ENCODE measurements at regions not wholly inside any gene's neighbourhood (a gene's known extent, or its start where the extent isn't known, plus 50 kb on each side); places are given as distances from the start of the nearest gene placed in this dataset.

DNA sequence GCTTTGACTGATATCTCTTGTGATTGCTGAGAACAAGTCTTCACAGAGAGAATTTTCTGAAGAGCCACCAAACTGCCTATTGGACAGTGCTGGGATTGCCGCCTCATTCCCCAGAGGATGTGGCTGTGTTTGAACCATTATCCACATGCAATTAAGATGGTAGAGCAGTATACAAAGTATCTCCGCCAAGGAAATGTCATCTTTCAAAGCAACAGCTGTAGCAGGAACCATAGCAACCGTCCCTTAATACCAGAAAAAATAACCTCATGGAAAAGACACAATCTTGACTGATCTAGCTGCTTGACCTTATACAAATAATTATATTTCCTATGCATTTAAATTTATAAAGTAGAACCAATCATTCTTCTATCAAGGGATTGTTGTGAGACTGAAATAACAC is 772.6 kb upstream of the FAM98A start (continued):
- TF ChIP-seq, protein P1, sequence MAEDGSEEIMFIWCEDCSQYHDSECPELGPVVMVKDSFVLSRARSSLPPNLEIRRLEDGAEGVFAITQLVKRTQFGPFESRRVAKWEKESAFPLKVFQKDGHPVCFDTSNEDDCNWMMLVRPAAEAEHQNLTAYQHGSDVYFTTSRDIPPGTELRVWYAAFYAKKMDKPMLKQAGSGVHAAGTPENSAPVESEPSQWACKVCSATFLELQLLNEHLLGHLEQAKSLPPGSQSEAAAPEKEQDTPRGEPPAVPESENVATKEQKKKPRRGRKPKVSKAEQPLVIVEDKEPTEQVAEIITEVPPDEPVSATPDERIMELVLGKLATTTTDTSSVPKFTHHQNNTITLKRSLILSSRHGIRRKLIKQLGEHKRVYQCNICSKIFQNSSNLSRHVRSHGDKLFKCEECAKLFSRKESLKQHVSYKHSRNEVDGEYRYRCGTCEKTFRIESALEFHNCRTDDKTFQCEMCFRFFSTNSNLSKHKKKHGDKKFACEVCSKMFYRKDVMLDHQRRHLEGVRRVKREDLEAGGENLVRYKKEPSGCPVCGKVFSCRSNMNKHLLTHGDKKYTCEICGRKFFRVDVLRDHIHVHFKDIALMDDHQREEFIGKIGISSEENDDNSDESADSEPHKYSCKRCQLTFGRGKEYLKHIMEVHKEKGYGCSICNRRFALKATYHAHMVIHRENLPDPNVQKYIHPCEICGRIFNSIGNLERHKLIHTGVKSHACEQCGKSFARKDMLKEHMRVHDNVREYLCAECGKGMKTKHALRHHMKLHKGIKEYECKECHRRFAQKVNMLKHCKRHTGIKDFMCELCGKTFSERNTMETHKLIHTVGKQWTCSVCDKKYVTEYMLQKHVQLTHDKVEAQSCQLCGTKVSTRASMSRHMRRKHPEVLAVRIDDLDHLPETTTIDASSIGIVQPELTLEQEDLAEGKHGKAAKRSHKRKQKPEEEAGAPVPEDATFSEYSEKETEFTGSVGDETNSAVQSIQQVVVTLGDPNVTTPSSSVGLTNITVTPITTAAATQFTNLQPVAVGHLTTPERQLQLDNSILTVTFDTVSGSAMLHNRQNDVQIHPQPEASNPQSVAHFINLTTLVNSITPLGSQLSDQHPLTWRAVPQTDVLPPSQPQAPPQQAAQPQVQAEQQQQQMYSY (CRISPR knock-in tag; IDR thresholded peaks at IDR 0.05), result no peak
- TF ChIP-seq YBX1 (IDR thresholded peaks at IDR 0.05) (no peak), POU2F2 (IDR thresholded peaks at IDR 0.05; ENCODE audit: borderline replicate concordance, low read depth, low read length) (no peak), NRF1 (conservative IDR thresholded peaks at IDR 0.05; ENCODE audit: low read depth, low read length) (no peak), RB1 (IDR thresholded peaks at IDR 0.05; ENCODE audit: borderline replicate concordance) (no peak)
- TF ChIP-seq, protein P2, sequence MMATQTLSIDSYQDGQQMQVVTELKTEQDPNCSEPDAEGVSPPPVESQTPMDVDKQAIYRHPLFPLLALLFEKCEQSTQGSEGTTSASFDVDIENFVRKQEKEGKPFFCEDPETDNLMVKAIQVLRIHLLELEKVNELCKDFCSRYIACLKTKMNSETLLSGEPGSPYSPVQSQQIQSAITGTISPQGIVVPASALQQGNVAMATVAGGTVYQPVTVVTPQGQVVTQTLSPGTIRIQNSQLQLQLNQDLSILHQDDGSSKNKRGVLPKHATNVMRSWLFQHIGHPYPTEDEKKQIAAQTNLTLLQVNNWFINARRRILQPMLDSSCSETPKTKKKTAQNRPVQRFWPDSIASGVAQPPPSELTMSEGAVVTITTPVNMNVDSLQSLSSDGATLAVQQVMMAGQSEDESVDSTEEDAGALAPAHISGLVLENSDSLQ (IDR thresholded peaks at IDR 0.05), result no peak

DNA sequence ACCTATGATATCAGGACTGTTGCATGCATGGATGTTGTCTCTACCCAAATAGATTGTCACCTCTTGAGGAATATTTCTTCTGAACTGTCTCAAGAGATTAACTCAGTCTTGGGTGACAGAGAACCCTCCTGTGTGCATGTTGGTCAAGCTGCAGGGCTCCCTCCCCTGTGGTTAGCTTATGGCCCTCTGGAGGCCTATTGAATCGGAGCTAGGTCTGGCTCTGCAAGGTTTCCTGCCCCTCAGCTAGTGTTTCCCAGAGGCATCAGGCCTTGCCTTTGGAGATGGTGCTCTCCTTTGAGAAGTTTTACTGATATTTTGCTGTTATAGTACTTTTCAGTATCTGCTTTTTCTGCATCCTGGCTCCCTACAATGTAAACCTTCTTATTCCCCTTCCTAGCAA is 769.2 kb upstream of the FAM98A start:
- in situ Hi-C loops (cut with MboI), result no loop called here
- no TSS peak for BruUV-seq (replicated peaks)
- ChIA-PET SMC1A (ENCODE audit: uncharacterized antibody, unreplicated experiment) (no interaction called here), RAD21 (ENCODE audit: unreplicated experiment) (no interaction called here), CTCF (interaction anchor here (1.6 kb wide), 1 partner anchor 8 kb away, joined by 3 read pairs; no protein-coding TSS in a partner anchor), POLR2A (no interaction called here)
- Histone ChIP-seq H3K4me1 (ENCODE audit: control insufficient read depth, insufficient read depth, low read length) (no peaks in the 10 kb centered on the region), H3K27ac (ENCODE audit: control insufficient read depth, insufficient read depth) (no peak overlapping the region), H3K79me2 (ENCODE audit: control insufficient read depth, insufficient read depth, low read length) (no peaks in the 10 kb centered on the region), H3K9me3 (replicated peaks; ENCODE audit: control insufficient read depth, insufficient read depth, low read length) (no peaks in the 10 kb centered on the region), H2AFZ (ENCODE audit: control insufficient read depth, low read depth, low read length) (no peak overlapping the region), H3K4me2 (ENCODE audit: control insufficient read depth, insufficient read depth) (no peak overlapping the region), H3K9ac (ENCODE audit: control insufficient read depth, insufficient read depth, low read length) (no peak overlapping the region), H4K20me1 (ENCODE audit: control insufficient read depth, insufficient read depth) (no peaks in the 10 kb centered on the region), H3K27me3 (replicated peaks in 1 of 2; ENCODE audit: control insufficient read depth in 2 of 2, insufficient read depth in 2 of 2, low read length in 1 of 2) (no peaks in the 10 kb centered on the region), H3K4me3 (no peak overlapping the region), H3K36me3 (ENCODE audit: control insufficient read depth in 2 of 2, insufficient read depth in 2 of 2, low read length in 1 of 2) (no peaks in the 10 kb centered on the region)
- intact Hi-C loops (cut with micrococcal nuclease; ENCODE audit: unreplicated experiment), result no loop called here
- TF ChIP-seq STAT3 (IDR thresholded peaks at IDR 0.05; ENCODE audit: low read depth, low read length), result no peak
- TF ChIP-seq, protein P3, sequence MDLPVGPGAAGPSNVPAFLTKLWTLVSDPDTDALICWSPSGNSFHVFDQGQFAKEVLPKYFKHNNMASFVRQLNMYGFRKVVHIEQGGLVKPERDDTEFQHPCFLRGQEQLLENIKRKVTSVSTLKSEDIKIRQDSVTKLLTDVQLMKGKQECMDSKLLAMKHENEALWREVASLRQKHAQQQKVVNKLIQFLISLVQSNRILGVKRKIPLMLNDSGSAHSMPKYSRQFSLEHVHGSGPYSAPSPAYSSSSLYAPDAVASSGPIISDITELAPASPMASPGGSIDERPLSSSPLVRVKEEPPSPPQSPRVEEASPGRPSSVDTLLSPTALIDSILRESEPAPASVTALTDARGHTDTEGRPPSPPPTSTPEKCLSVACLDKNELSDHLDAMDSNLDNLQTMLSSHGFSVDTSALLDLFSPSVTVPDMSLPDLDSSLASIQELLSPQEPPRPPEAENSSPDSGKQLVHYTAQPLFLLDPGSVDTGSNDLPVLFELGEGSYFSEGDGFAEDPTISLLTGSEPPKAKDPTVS (IDR thresholded peaks at IDR 0.05; ENCODE audit: low read depth, low read length), result no peak
- no peak for TF ChIP-seq FOXK2 (IDR thresholded peaks at IDR 0.05)
- TF ChIP-seq ETV6 (conservative IDR thresholded peaks at IDR 0.05 in 1 of 2, IDR thresholded peaks at IDR 0.05 in 1 of 2; ENCODE audit: borderline replicate concordance in 1 of 2, low read depth in 1 of 2), result no peak
- no peak for TF ChIP-seq HDAC2 (IDR thresholded peaks at IDR 0.05)
- TF ChIP-seq, protein P4, sequence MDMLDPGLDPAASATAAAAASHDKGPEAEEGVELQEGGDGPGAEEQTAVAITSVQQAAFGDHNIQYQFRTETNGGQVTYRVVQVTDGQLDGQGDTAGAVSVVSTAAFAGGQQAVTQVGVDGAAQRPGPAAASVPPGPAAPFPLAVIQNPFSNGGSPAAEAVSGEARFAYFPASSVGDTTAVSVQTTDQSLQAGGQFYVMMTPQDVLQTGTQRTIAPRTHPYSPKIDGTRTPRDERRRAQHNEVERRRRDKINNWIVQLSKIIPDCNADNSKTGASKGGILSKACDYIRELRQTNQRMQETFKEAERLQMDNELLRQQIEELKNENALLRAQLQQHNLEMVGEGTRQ (IDR thresholded peaks at IDR 0.05; ENCODE audit: borderline replicate concordance, low read depth, low read length), result no peak
- FAIRE-seq, result no peak
- no peak for ATAC-seq
- no peak for DNase-seq (ENCODE audit: low read depth, low spot score)
- 0% methylated on average over 1 of the region's 1 CpG for WGBS (ENCODE audit: insufficient coverage, insufficient replicate concordance, low lambda C conversion rate, missing lambda C conversion rate)

All from GM12878 (cell line).